Suppressor macrophage treated with lipopolysaccharide for 1 hour (primary cell): ENCODE measurements at regions not wholly inside any gene's neighbourhood (a gene's known extent, or its start where the extent isn't known, plus 50 kb on each side); places are given as distances from the start of the nearest gene placed in this dataset.
A peak's percentile ranks its signal among the peaks of the same experiment; 100 is the strongest.
"Not testable (repeated sequence)": the region's sequence is repeated elsewhere in the genome, so short reads cannot be mapped to it uniquely, and the experiment has no call there.

Experiments
- DNase-seq, 3 donors: peaks; one replicate each; pipeline ENCODE4 v3.0.0-alpha.2; 2020 to 2022

DNA sequence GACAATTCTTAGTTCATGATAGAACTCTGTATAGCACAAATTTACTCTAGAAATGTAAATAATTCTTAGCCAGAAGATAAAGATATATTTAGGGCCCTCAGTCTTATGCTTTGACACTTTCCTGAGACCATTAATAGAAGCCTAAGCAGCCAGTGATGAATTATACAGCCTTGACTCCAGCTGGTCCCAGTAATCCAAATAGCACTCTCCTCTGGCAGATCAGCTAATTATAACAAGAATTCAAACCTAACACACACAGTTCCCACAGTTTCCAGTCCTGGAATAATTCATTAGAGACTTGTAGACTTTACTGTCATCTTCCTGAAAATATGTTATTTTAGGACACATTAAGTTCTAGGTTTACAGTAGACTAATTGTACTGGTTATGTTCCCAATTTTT lies 50.4 kb downstream of the SHOC1 start:
- no peak for DNase-seq

DNA sequence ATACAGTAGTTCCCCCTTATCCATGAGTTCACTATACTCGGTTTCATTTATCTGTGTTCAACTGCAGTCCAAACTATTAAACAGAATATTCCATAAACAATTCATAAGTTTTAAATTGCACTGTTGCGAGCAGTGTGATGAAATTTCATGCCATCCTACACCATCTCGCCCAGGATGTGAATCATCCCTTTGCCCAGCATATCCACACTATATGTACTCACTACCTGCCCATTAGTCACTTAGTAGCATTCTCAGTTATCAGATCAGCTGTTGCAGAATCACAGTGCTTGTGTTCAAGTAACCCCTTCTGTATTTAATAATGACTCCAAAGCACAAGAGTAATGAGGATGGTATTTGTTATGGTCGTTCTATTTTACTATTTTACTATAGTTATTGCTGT lies 51.5 kb downstream of the SHOC1 start:
- peak; percentile 18 to 50 (median 35) for DNase-seq

DNA sequence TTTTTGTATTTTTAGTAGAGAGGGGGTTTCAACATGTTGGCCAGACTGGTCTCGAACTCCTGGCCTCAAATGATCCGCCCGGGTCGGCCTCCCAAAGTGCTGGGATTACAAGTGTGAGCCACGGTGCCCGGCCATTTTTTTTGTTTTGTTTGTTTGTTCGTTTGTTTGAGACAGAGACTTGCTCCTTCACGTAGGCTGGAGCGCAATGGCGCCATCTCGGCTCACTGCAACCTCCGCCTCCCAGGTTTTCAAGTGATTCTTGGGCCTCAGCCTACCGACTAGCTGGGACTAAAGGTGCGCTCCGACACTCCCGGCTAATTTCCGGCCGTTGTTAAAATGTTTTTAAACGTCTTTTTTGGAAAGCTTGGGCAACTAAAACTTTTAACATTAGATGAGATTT lies 54.0 kb downstream of the SHOC1 start:
- no peak for DNase-seq

DNA sequence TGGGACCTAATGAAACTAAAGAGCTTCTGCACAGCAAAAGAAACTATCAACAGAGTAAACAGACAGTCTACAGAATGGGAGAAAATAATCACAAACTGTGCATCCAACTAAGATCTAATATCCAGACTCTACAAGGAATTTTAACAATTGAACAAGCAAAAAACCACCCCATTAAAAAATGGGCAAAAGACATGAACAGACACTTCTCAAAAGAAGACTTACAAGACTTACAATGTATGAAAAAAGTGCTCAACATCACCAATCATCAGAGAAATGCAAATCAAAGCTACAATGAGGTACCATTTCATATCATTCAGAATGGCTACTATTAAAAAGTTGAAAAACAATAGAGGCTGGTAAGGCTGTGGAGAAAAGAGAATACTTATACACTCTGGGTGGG lies 58.0 kb downstream of the SHOC1 start:
- DNase-seq: no peak

DNA sequence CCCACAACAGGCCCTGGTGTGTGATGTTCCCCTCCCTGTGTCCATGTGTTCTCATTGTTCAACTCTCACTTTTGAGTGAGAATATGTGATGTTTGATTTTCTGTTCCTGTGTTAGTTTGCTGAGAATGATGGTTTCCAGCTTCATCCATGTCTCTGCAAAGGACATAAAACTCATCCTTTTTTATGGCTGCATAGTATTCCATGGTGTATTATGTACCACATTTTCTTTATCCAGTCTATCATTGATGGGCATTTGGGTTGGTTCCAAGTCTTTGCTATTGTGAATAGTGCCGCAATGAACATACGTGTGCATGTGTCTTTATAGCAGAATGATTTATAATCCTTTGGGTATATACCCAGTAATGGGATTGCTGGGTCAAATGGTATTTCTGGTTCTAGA lies 59.4 kb downstream of the SHOC1 start:
- not testable (repeated sequence) for DNase-seq

DNA sequence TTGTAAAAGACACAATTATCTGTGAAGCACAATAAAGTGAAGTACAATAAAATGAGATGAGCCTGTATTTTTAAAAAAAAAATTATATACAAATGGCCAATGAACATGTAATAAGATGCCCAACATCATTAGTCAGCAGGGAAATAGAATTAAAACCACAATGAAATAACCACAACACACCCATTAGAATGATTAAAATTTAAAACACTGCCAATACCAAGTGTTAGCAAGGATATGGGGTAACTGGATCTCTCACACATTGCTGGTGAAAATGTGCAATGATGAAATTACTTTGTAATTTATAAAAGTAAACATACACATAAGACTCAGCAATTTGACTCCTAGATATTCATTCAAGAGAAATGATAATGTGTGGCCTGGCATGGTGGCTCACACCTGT lies 62.8 kb downstream of the SHOC1 start:
- DNase-seq: no peak

DNA sequence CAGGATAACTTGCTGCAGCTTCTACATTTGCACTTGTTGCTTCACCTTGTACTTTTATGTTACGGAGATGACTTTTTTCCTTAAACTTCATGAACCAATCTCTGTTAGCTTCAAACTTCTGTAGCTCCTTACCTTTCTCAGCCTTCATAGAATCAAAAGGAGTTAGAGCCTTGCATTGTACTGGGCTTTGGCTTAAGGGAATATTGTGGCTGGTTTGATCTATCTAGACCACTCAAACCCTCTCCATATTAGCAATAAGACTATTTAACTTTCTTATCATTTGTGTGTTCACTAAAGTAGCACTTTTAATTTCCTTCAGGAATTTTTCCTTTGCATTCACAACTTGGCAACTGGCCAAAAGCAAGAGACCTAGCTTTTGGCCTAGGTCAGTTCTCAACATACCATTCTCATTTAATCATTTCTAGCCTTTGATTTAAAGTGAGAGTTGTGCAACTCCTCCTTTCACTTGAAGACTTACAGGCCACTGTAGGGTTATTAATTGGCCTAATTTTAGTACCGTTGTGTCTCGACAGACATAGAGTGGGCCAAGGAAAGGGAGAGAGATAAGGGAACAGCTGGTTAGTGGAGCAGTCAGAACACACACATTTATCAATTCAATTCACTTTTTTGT lies 63.7 kb downstream of the SHOC1 start:
- no peak for DNase-seq

DNA sequence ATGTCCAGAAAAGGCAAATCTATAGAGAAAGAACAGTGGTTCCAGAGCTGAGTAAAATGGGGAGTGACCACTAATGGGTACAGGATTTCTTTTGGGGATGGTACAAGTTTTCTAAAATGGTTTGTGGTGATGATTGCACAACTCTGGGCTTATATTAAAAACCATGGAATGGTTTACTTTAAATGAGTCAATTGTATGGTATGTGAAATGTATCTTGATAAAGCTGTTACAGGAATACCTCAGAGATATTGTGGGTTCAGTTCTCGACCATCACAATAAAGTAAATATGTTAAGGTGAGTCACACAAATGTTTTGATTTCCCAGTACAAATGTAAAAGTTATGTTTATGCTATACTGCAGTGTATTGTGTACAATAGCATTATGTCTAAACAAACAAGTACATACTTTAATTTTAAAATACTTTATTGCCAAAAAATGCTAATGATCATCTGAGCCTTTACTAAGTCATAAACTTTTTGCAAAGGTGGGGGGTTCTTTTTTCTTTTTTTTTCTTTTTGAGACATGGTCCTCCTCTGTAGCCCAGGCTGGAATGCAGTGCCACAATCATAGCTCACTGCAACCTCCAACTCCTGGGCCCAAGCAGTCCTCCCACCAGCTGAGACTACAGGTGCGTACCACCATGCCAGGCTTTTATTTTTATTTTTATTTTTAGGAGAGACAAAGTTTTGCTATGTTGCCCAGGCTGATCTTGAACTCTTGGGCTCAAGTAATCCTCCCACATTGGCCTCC lies 65.9 kb downstream of the SHOC1 start:
- no peak for DNase-seq

DNA sequence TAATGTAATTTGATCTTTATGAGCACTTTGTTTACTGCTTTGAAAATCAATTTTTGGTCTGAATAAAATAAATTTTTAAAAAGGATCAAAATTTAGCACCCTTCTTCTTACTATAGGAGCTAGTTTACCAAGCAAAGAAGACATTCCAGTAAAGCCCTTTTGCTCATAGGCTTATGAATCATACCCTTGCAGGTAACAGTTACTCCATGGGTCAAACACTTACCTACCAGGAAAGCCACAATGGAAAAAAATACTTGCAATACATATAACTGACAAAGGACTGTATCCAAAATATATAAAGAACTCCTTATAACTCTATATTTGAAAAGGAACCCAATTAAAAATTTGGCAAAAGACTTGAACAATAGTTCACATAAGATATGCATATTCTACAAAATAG lies 66.6 kb downstream of the SHOC1 start:
- no peak for DNase-seq

DNA sequence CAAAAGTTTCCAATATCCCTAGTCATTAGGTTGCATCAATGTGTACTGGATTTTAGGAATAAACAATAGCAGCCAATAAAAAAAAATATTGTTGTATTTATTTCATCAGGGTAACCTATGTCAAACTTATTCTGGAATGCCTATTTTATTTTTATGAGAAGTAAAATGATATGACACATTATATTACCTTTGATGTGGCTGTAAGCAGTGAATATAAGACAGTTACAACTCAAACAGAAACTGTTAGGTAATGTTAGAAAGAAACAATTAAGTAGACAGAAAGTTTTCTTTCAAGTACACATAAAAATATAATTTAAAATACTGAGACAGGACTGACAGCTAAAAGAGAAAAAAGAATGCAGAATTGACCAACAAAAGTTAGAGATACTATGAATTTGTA lies 65.5 kb downstream of the GNG10 start:
- no peak for DNase-seq

DNA sequence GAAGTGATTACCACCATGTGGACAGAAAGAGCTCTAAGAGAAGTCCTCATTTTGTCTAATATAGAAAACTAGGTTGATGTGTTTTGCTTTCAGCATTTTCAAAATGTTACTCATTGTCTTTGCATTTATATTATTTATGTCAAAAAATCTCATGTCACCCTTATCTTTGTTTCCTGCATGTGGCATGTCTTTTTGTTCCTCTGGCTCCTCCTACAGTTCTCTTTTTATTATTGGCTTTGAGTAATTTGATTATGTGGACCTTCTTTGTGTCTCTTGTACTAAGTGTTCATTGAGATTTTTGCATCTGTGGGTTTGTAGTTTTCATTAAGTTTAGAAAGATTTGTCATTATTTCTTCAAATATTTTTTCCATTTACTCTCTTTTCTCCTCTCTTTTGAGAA lies 58.8 kb downstream of the GNG10 start:
- no peak for DNase-seq
